H1 (cell line): ENCODE measurements at regions not wholly inside any gene's neighbourhood (a gene's known extent, or its start where the extent isn't known, plus 50 kb on each side); places are given as distances from the start of the nearest gene placed in this dataset.

ENCODE experiments used
- CTCF ChIA-PET: fragments of 300-600 bp; sonication (Branson Sonifier 250); formaldehyde crosslinking; loops from one replicate; lab custom pipeline; 2021; ENCODE audit not compliant: partially characterized antibody; lab: Charles Lee
- POLR2A ChIA-PET: fragments of 300-600 bp; sonication (Branson Sonifier 250); formaldehyde crosslinking; loops from one replicate; lab custom pipeline; 2021; ENCODE audit warnings: inconsistent platforms; ENCODE audit not compliant: partially characterized antibody; lab: Charles Lee
- DNase-seq, 2 experiments: peaks; one replicate each; pipeline versions ENCODE4 v3.0.0 to v3.0.0-alpha.2; 2010 to 2022; ENCODE audit warnings: low spot score in 2 of 2, low read depth in 1 of 2, mixed read lengths in 1 of 2
- FAIRE-seq: peaks from 2 replicates; lab custom pipeline; 2011; peaks lifted over from hg19 to GRCh38; lab: Jason Lieb, UNC
- H2AFZ ChIP-seq: 2 replicates; pipeline ENCODE4 v1.8.1; 2012; ENCODE audit warnings: low read length, inconsistent platforms
- H2AK5ac ChIP-seq: 2 replicates; pipeline ENCODE4 v1.6.1; 2013; ENCODE audit warnings: low read depth, low read length
- H2BK120ac ChIP-seq: replicated peaks from 2 replicates; pipeline ENCODE3; 2013; ENCODE audit warnings: low read depth, low read length, inconsistent platforms
- H2BK12ac ChIP-seq: 2 replicates; pipeline ENCODE4 v1.6.1; 2013; ENCODE audit warnings: low read depth, low read length
- H2BK15ac ChIP-seq: 2 replicates; pipeline ENCODE4 v1.6.1; 2013; ENCODE audit warnings: low read length
- H2BK20ac ChIP-seq: 2 replicates; pipeline ENCODE4 v1.6.1; 2013; ENCODE audit warnings: low read length
- H2BK5ac ChIP-seq: 2 replicates; pipeline ENCODE4 v1.6.1; 2013; ENCODE audit warnings: low read depth, low read length
- H3K14ac ChIP-seq: 2 replicates; pipeline ENCODE4 v1.6.1; 2013; ENCODE audit warnings: inconsistent platforms; ENCODE audit not compliant: insufficient read length
- H3K18ac ChIP-seq: 2 replicates; pipeline ENCODE4 v1.6.1; 2013; ENCODE audit warnings: low read length; ENCODE audit errors: extremely low read depth
- H3K23ac ChIP-seq: 2 replicates; pipeline ENCODE4 v1.6.1; 2013; ENCODE audit warnings: inconsistent platforms; ENCODE audit not compliant: insufficient read length
- H3K23me2 ChIP-seq: 2 replicates; pipeline ENCODE4 v1.6.1; 2013; ENCODE audit warnings: low read depth, low read length
- H3K27ac ChIP-seq: 2 replicates; pipeline ENCODE4 v1.6.1; 2011; ENCODE audit warnings: low read depth, low read length, inconsistent platforms
- H3K27me3 ChIP-seq, 4 experiments: replicated peaks in 1 of 4; 1 replicate in 1 of 4; 2 replicates in 3 of 4; pipeline versions ENCODE4 v1.6.1 to v1.8.1; 2011 to 2013; ENCODE audit warnings: low read length in 3 of 4, mild to moderate bottlenecking in 3 of 4, inconsistent platforms in 2 of 4, mixed read lengths in 2 of 4, moderate library complexity in 1 of 4; ENCODE audit not compliant: control insufficient read depth in 3 of 4, insufficient read depth in 3 of 4; ENCODE audit errors: extremely low read depth in 1 of 4
- H3K36me3 ChIP-seq, 4 experiments: 2 replicates each; pipeline versions ENCODE4 v1.6.1 to v1.8.1; 2011 to 2013; ENCODE audit warnings: mild to moderate bottlenecking in 4 of 4, low read length in 3 of 4, moderate library complexity in 2 of 4, control low read depth in 1 of 4, inconsistent platforms in 1 of 4; ENCODE audit not compliant: insufficient read depth in 4 of 4, control insufficient read depth in 2 of 4
- H3K4ac ChIP-seq: replicated peaks from 2 replicates; pipeline ENCODE3; 2013; ENCODE audit warnings: low read length, low read depth, mixed read lengths, inconsistent platforms; ENCODE audit not compliant: insufficient read length
- H3K4me1 ChIP-seq, 4 experiments: replicated peaks in 1 of 4; 1 replicate in 1 of 4; 2 replicates in 3 of 4; pipeline versions ENCODE4 v1.6.1 to v1.8.1; 2011 to 2013; ENCODE audit warnings: low read length in 3 of 4, inconsistent platforms in 2 of 4, mixed read lengths in 1 of 4; ENCODE audit not compliant: insufficient read depth in 4 of 4, control insufficient read depth in 3 of 4
- H3K4me2 ChIP-seq, 2 experiments: 2 replicates each; pipeline versions ENCODE4 v1.6.1 to v1.8.1; 2011 to 2013; ENCODE audit warnings: low read depth in 2 of 2, low read length in 2 of 2, control low read depth in 1 of 2, inconsistent platforms in 1 of 2, mild to moderate bottlenecking in 1 of 2; ENCODE audit not compliant: insufficient read depth in 1 of 2
- H3K4me3 ChIP-seq, 4 experiments: fragments of 200-600, 300-600 bp in 1 of 4; sonication (generic), shearing (Covaris generic), sonication (Bioruptor Twin) in 1 of 4; 2 replicates each; pipeline versions ENCODE4 v1.5.1 to v1.8.1; 2011 to 2016; ENCODE audit warnings: low read length in 4 of 4, low read depth in 3 of 4, control low read depth in 2 of 4, inconsistent platforms in 2 of 4, mild to moderate bottlenecking in 2 of 4, mixed read lengths in 1 of 4, moderate library complexity in 1 of 4; ENCODE audit not compliant: insufficient read depth in 2 of 4; ENCODE audit errors: extremely low read depth in 1 of 4
- H3K56ac ChIP-seq: replicated peaks from 2 replicates; pipeline ENCODE3; 2013; ENCODE audit warnings: low read depth, mild to moderate bottlenecking, mixed read lengths, low read length, inconsistent platforms; ENCODE audit not compliant: insufficient read length
- H3K79me1 ChIP-seq: 2 replicates; pipeline ENCODE4 v1.6.1; 2013; ENCODE audit warnings: low read depth, low read length, control low read depth
- H3K79me2 ChIP-seq, 2 experiments: 2 replicates each; pipeline versions ENCODE4 v1.6.1 to v1.8.1; 2012 to 2013; ENCODE audit warnings: low read length in 2 of 2, mild to moderate bottlenecking in 2 of 2, inconsistent platforms in 1 of 2; ENCODE audit not compliant: insufficient read depth in 2 of 2, control insufficient read depth in 1 of 2
- H3K9ac ChIP-seq, 4 experiments: replicated peaks in 1 of 4; 1 replicate in 1 of 4; 2 replicates in 3 of 4; pipeline versions ENCODE4 v1.6.1 to v1.8.1; 2011 to 2013; ENCODE audit warnings: low read depth in 3 of 4, low read length in 3 of 4, control low read depth in 2 of 4, mild to moderate bottlenecking in 2 of 4, moderate library complexity in 2 of 4, inconsistent platforms in 1 of 4; ENCODE audit errors: extremely low read depth in 1 of 4
- H3K9me3 ChIP-seq, 2 experiments: 2 replicates each; pipeline versions ENCODE4 v1.6.1 to v1.8.1; 2012 to 2013; ENCODE audit warnings: mild to moderate bottlenecking in 2 of 2, moderate library complexity in 2 of 2, control low read depth in 1 of 2, inconsistent platforms in 1 of 2, low read depth in 1 of 2, low read length in 1 of 2, mixed read lengths in 1 of 2; ENCODE audit not compliant: insufficient read depth in 2 of 2
- H4K20me1 ChIP-seq, 2 experiments: replicated peaks in 1 of 2; 2 replicates each; pipeline versions ENCODE3 to v1.8.1; 2011 to 2013; ENCODE audit warnings: inconsistent platforms in 2 of 2, low read length in 2 of 2, mild to moderate bottlenecking in 1 of 2; ENCODE audit not compliant: insufficient read depth in 2 of 2, control insufficient read depth in 1 of 2
- H4K5ac ChIP-seq: 2 replicates; pipeline ENCODE4 v1.6.1; 2013; ENCODE audit warnings: low read length, low read depth, mixed read lengths, inconsistent platforms; ENCODE audit not compliant: insufficient read length
- H4K8ac ChIP-seq: 2 replicates; pipeline ENCODE4 v1.8.0; 2013; ENCODE audit warnings: mild to moderate bottlenecking, moderate library complexity, low read length, inconsistent platforms; ENCODE audit not compliant: insufficient read depth; ENCODE audit errors: extremely low read depth
- H4K91ac ChIP-seq: replicated peaks from 2 replicates; pipeline ENCODE3; 2013; ENCODE audit warnings: low read length, mixed read lengths, inconsistent platforms; ENCODE audit not compliant: insufficient read length
- CHD1 ChIP-seq: IDR thresholded peaks from 2 replicates; pipeline ENCODE4 v1.6.1; 2012; ENCODE audit warnings: low read depth, low read length, improper control_type of control experiment
- CTCF ChIP-seq, 3 experiments: IDR thresholded peaks; 1 replicate in 2 of 3; 2 replicates in 1 of 3; pipeline versions ENCODE4 v1.5.1 to v1.6.1; 2011; ENCODE audit warnings: low read length in 3 of 3, mild to moderate bottlenecking in 3 of 3, inconsistent platforms in 2 of 3, low read depth in 1 of 3, moderate library complexity in 1 of 3; ENCODE audit not compliant: insufficient read depth in 1 of 3; ENCODE audit errors: control extremely low read depth in 1 of 3
- HDAC6 ChIP-seq: IDR thresholded peaks from one replicate; pipeline ENCODE4 v1.7.1; 2012; ENCODE audit warnings: low read depth, mild to moderate bottlenecking, inconsistent platforms, low read length, moderate library complexity
- JUND ChIP-seq: IDR thresholded peaks from 2 replicates; pipeline ENCODE4 v1.6.1; 2011; ENCODE audit warnings: mild to moderate bottlenecking, improper control_type of control experiment, low read length
- POLR2AphosphoS5 ChIP-seq: IDR thresholded peaks from 2 replicates; pipeline ENCODE4 v1.6.1; 2011; ENCODE audit warnings: low read depth, low read length
- RBBP5 ChIP-seq: IDR thresholded peaks from 2 replicates; pipeline ENCODE4 v1.7.1; 2012; ENCODE audit warnings: low read depth, mild to moderate bottlenecking, inconsistent platforms, low read length, moderate library complexity, borderline replicate concordance
- RFX5 ChIP-seq: IDR thresholded peaks from 2 replicates; pipeline ENCODE4 v1.6.1; 2011; ENCODE audit warnings: low read depth, low read length, improper control_type of control experiment, borderline replicate concordance
- WGBS, 2 experiments: shearing (Covaris generic) in 1 of 2; methylation state at CpG; one replicate each; pipeline versions ENCODE4 v1.1.6 to v1.1.7; 2013 to 2015; ENCODE audit warnings: low lambda C conversion rate in 2 of 2, mixed read lengths in 2 of 2, inconsistent platforms in 1 of 2, low coverage in 1 of 2, missing lambda C conversion rate in 1 of 2; ENCODE audit not compliant: insufficient replicate concordance in 2 of 2, insufficient coverage in 1 of 2, insufficient read length in 1 of 2; ENCODE audit errors: extremely low coverage in 1 of 2, missing lambda C conversion rate in 1 of 2; 5-methylcytosine and 5-hydroxymethylcytosine counted together

- Histone ChIP-seq H2BK120ac (no peak overlapping the region), H3K4me1 (no peaks in the 10 kb centered on the region), H3K4ac (no peak overlapping the region), H3K79me2 (no peaks in the 10 kb centered on the region), H4K20me1 (no peaks in the 10 kb centered on the region), H3K27me3 (no peaks in the 10 kb centered on the region), H4K91ac (no peak overlapping the region), H3K23me2 (no peaks in the 10 kb centered on the region), H2BK20ac (no peak overlapping the region), H2AFZ (no peak overlapping the region), H3K23ac (no peak overlapping the region), H3K4me3 (no peak overlapping the region), H3K14ac (no peak overlapping the region), H3K9ac (no peak overlapping the region), H3K18ac (no peak overlapping the region), H2BK15ac (no peak overlapping the region), H2BK12ac (no peak overlapping the region), H3K27ac (no peak overlapping the region), H2BK5ac (no peak overlapping the region), H3K36me3 (no peaks in the 10 kb centered on the region), H3K56ac (no peak overlapping the region), H2AK5ac (no peak overlapping the region), H4K8ac (no peak overlapping the region), H4K5ac (no peak overlapping the region), H3K79me1 (no peaks in the 10 kb centered on the region), H3K9me3 (peaks cover 0 to 3% of the 10 kb centered on the region in 2 experiments; a peak in 1 of 4 replicates), H3K4me2 (no peak overlapping the region)
- FAIRE-seq: peak; percentile 13
- TF ChIP-seq JUND (no peak), RBBP5 (no peak), RFX5 (no peak), HDAC6 (no peak), POLR2AphosphoS5 (no peak), CTCF (IDR thresholded peaks at IDR 0.05; ENCODE audit: control extremely low read depth in 1 of 3, insufficient read depth in 1 of 3, low read depth in 1 of 3, low read length in 3 of 3) (no peak), CHD1 (no peak)
- 93% methylated on average over 4 of the region's 4 CpGs; no CpG with 5 or more reads in 1 of the 2 experiments for WGBS, 2 experiments
- ChIA-PET CTCF (interaction anchor here (0.7 to 1.7 kb wide), 4 partner anchors 9 to 1357 kb away, joined by 3 to 6 read pairs (median 3); no protein-coding TSS in a partner anchor), POLR2A (no interaction called here)
- DNase-seq: no peak
Observed at GRCh38 chrX:36909676-36910030, 98.5 kb upstream of the FAM47C start.
